Lower lobe of right lung (tissue), 2 donors: ENCODE measurements at regions not wholly inside any gene's neighbourhood (a gene's known extent, or its start where the extent isn't known, plus 50 kb on each side); places are given as distances from the start of the nearest gene placed in this dataset.

Source experiments
- ATAC-seq, 2 donors: fragments of 200-7000 bp; cut with Tn5 transposase; one replicate each; pipeline ENCODE4 v1.9.1; 2020 to 2022; ENCODE audit warnings: mild to moderate bottlenecking in 2 of 2, moderate library complexity in 2 of 2
- DNase-seq: peaks from one replicate; pipeline ENCODE4 v3.0.0-alpha.2; 2020
- H3K27ac ChIP-seq: fragments of 200-600 bp; one replicate; pipeline ENCODE4 v1.8.0; 2022
- H3K27me3 ChIP-seq: fragments of 200-600 bp; one replicate; pipeline ENCODE4 v1.8.0; 2022; ENCODE audit warnings: low read depth
- H3K36me3 ChIP-seq: fragments of 200-600 bp; one replicate; pipeline ENCODE4 v1.8.0; 2022; ENCODE audit warnings: mild to moderate bottlenecking
- H3K4me1 ChIP-seq: fragments of 200-600 bp; one replicate; pipeline ENCODE4 v1.8.0; 2022
- H3K4me3 ChIP-seq: fragments of 200-600 bp; one replicate; pipeline ENCODE4 v1.8.0; 2022; ENCODE audit warnings: mild to moderate bottlenecking
- H3K9me3 ChIP-seq: fragments of 200-600 bp; one replicate; pipeline ENCODE4 v1.8.0; 2022
- intact Hi-C: fragments of 100-400 bp; cut with DNase I; formaldehyde crosslinking; loops from one replicate; pipeline ENCODE4 v1.11.0; 2022
- TF ChIP-seq, protein P1 (sequence below): fragments of 200-600 bp; IDR thresholded peaks from one replicate; pipeline ENCODE4 v1.8.0; 2022; ENCODE audit warnings: antibody characterized with exemption, mild to moderate bottlenecking
- donor health status: DM: no; HTN: yes; CAD: no; lungs with severe emphysema.

DNA sequence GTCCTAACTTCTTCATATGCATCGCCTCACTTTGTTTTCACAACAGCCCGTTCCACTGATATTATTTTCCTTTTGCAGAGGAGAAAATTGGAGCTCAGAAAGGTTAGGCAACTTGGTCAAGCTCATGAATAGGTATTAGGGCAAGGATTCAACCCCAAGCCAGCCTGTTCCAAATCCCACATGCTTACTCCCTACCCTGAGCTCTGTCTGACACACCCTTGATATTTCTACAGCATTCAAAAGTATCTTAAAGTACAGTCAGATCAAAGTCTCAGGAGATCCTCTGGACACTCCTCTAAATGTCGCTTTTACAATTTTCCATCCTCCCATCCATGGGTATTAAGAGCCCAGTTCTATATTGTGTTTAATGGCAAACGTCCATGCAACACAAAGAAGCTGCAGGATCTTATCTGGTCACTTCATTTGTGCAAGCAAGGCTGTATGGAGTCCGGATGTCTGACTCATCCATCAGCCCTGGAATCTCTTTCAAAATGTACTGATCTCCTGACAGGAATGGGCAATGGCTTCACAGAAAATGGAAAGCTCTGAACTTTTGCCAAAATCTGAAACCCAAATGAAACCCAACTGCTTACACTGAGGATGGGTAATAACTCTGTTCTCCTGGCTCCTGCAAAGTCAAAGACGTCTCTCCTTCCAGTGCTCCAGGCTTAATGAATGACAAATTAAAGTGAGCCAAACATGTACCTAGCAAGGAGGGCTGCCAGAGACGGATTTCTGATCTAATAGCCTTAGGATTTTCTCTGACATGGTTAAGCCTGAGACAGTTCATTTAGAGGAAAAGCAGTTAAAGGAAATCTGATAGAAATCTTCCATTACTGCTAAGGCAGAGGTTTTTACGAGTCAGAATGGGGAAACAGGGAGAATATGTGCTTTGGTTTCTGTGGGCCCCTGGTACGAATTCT lies 230.9 kb upstream of the RORA start:
- Histone ChIP-seq H3K36me3 (no peaks in the 10 kb centered on the region), H3K27ac (no peak overlapping the region), H3K9me3 (no peaks in the 10 kb centered on the region), H3K4me3 (no peak overlapping the region), H3K27me3 (no peaks in the 10 kb centered on the region), H3K4me1 (no peaks in the 10 kb centered on the region)
- intact Hi-C loops = no loop called here
- TF ChIP-seq, protein P1, sequence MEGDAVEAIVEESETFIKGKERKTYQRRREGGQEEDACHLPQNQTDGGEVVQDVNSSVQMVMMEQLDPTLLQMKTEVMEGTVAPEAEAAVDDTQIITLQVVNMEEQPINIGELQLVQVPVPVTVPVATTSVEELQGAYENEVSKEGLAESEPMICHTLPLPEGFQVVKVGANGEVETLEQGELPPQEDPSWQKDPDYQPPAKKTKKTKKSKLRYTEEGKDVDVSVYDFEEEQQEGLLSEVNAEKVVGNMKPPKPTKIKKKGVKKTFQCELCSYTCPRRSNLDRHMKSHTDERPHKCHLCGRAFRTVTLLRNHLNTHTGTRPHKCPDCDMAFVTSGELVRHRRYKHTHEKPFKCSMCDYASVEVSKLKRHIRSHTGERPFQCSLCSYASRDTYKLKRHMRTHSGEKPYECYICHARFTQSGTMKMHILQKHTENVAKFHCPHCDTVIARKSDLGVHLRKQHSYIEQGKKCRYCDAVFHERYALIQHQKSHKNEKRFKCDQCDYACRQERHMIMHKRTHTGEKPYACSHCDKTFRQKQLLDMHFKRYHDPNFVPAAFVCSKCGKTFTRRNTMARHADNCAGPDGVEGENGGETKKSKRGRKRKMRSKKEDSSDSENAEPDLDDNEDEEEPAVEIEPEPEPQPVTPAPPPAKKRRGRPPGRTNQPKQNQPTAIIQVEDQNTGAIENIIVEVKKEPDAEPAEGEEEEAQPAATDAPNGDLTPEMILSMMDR = no peak
- DNase-seq (no peak), ATAC-seq (no peak)

DNA sequence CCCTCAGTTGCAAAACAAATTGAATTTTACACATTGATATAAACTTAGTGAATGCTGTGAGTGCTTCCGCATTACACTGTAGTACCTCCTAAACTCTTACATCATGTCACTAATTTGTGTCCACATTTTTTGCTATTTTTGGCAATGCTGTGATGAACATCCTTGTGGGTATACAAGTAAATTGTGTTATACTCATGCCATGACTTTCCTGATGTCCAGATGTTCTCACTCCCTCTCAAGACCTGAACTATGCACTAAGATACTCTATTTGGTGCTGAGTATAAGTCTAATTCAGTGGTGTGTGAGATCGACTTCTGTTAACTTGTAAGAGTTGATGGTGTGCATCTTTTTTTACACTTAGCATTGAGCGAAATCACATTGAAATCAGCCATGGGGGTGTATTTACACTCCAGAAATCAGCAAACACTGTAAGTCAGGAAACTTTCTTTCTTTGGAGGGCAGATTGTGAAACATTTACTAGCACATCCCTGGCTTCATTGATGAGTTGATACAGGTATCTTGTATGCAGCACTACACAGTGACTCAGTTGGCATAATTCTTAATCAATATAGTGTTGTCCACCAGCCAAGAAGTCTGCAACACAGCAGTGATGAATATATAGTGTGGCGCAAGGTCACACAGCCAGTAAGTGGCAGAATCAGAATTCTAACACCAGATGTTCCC lies 228.1 kb upstream of the RORA start:
- H3K4me1 ChIP-seq = no peaks in the 10 kb centered on the region
- H3K9me3 ChIP-seq = no peaks in the 10 kb centered on the region
- no peaks in the 10 kb centered on the region for H3K36me3 ChIP-seq
- no peak for DNase-seq
- TF ChIP-seq, protein P1 = no peak
- no peak overlapping the region for H3K4me3 ChIP-seq
- no peak for ATAC-seq
- H3K27ac ChIP-seq = no peak overlapping the region
- intact Hi-C loops = no loop called here
- H3K27me3 ChIP-seq = no peaks in the 10 kb centered on the region

DNA sequence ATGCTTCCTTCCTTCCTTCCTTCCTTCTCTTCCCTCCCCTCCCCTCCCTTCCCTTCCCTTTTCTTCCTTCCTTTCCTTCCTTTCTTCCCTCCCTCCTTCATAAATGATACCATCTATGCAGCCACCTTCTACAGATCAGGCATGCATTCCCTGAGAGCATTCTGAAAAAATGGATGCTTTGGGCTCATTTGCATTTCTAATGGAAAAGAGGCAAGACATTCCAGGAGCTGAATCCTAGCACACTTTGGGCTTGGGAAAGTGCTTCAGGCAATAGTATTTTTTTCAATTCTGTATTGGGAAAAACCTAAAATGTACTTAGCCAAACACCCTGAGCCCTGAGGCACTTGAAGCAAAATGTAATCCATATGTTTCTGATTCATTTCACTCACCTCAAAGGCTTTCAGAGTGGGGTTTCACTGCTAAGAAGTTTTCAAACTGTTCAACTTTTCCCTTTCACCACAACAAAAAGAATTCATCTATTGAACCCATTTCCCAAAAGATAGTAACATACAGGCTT lies 220.1 kb upstream of the RORA start:
- intact Hi-C loops = no loop called here
- no peak for ATAC-seq
- H3K27ac ChIP-seq = no peak overlapping the region

DNA sequence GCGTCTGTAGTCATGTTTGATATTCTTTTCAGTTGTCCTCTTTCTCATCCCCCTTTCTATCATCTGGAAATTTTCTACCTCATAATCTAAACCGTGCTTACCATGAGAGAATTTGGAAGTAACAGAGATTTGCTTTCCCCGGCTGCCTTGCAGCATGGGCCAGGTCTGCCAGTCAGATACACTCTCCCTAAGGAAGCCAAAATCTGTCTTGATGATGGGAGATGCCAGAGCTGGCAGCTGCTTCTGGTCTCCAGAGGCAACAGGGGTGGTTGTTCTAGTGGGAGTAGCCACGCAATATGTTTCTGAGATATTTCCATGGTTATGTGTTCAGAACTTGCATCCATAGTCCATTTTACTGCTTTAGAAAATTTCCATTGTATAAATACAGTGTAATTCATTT lies 218.9 kb upstream of the RORA start:
- no peaks in the 10 kb centered on the region for H3K27me3 ChIP-seq
- H3K36me3 ChIP-seq = no peaks in the 10 kb centered on the region
- no peak overlapping the region for H3K4me3 ChIP-seq
- TF ChIP-seq, protein P1 = no peak
- H3K9me3 ChIP-seq = no peaks in the 10 kb centered on the region
- no peak for DNase-seq
- no peaks in the 10 kb centered on the region for H3K4me1 ChIP-seq
- no peak overlapping the region for H3K27ac ChIP-seq
- no peak for ATAC-seq
- intact Hi-C loops = no loop called here

More for the DNA sequence above, 220.1 kb upstream of the RORA start:
- Histone ChIP-seq H3K27me3 (no peaks in the 10 kb centered on the region), H3K4me3 (no peak overlapping the region), H3K9me3 (no peaks in the 10 kb centered on the region), H3K4me1 (no peaks in the 10 kb centered on the region), H3K36me3 (no peaks in the 10 kb centered on the region)
- TF ChIP-seq, protein P1 = no peak
- no peak for DNase-seq

DNA sequence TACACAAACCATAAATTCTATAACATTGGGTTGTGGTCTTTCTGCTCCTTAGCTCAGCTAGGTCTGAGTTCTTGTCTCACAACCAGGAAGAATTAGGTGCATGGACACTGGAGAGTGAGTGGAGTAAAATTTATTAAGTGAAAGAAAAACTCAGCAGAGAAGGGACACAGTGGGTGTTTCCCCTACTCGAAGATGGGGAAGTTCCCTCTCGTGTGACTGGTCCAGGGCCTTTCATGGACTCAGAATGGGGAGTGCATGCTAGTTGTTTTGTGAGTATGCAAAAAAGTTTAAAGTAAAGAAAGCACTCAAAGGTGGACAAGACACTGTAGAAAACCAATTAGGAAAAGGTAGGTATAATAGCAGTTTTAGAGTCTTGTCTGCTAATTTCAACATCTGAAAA lies 215.5 kb upstream of the RORA start:
- H3K9me3 ChIP-seq = no peaks in the 10 kb centered on the region
- TF ChIP-seq, protein P1 = no peak
- no peak overlapping the region for H3K27ac ChIP-seq
- no peaks in the 10 kb centered on the region for H3K4me1 ChIP-seq
- DNase-seq (no peak), ATAC-seq (no peak)
- H3K27me3 ChIP-seq = no peaks in the 10 kb centered on the region
- no peak overlapping the region for H3K4me3 ChIP-seq
- H3K36me3 ChIP-seq = no peaks in the 10 kb centered on the region
- intact Hi-C loops = no loop called here
